ENCODE measurements at regions not wholly inside any gene's neighbourhood (a gene's known extent, or its start where the extent isn't known, plus 50 kb on each side); places are given as distances from the start of the nearest gene placed in this dataset.

DNA sequence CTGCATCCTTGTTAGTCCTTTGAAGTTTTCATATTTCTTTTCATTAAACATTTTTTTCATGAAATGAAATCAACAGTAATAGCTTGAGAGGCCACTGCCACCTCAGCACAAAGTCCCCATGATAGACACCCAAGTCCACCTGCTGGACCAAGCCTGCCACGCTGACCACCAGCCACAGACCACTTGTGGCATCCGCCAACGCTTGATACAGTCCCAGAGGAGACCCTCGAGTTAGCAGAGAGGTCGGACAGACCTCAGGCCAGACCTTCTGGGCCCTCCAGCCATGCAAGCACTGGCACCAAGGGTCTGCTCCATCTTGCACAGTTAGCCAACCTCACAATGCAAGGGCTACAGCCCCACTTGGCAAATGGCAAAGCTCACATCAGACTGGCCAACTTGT lies 91.8 kb upstream of the RTL6 start:
- no peak for DNase-seq

DNA sequence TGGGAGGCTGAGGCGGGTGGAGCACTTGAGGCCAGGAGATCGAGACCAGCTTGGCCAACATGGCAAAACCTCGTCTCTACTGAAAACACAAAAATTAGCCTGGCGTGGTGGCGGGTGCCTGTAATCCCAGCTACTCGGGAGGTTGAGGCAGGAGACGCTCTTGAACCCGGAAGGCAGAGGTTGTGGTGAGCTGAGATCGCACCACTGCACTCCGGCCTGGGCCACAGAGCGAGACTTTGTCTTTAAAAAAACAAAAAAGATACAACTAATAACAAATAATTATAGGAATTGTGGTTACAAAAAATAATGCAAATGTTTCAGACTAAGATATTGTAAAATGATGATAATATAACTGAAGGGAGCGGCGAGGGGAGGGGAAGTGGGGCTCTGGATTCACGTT lies 90.3 kb upstream of the RTL6 start:
- no peak for DNase-seq

GRCh38 chr22:44587737-44588310 lies 89.8 kb upstream of the RTL6 start:
- no peak for DNase-seq

DNA sequence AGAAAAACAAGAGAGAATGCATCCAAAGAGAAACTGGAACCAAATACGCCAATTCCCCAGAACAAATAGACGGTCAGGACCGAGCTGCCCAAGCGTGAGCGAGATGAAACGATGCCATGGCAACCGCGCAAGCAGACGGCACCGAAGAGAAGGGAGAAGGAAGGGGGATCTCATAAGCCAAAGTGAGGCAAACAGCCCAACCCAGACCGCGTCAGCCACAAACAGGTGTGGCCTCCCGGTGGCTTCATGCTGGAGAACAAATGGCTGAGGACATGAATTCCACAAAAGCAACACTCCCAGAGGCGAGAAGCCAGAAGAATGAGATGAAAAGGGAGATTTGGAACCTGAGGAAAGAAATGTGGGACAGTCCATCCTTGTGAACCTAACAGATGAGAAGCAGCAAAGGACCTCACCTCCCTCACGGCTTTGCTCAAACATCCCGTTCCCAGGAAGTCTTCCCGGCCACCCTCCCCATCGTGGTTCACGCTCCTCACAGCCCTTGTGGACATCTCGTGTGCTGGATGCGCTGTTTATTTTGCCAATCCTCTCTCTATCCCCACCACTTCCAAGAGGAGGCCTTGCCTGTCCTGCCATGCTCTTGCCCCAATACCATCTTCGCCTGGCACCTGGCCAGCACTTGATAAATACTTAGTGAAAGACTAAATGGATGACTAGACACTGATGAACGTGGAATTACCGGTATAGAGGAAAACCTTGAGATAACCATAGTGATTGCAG lies 89.1 kb upstream of the RTL6 start:
- no peak for DNase-seq

GRCh38 chr22:44586351-44586990 lies 88.4 kb upstream of the RTL6 start:
- no peak for DNase-seq

- no peak for DNase-seq
Observed at GRCh38 chr22:44585559-44586350, 87.7 kb upstream of the RTL6 start.

DNA sequence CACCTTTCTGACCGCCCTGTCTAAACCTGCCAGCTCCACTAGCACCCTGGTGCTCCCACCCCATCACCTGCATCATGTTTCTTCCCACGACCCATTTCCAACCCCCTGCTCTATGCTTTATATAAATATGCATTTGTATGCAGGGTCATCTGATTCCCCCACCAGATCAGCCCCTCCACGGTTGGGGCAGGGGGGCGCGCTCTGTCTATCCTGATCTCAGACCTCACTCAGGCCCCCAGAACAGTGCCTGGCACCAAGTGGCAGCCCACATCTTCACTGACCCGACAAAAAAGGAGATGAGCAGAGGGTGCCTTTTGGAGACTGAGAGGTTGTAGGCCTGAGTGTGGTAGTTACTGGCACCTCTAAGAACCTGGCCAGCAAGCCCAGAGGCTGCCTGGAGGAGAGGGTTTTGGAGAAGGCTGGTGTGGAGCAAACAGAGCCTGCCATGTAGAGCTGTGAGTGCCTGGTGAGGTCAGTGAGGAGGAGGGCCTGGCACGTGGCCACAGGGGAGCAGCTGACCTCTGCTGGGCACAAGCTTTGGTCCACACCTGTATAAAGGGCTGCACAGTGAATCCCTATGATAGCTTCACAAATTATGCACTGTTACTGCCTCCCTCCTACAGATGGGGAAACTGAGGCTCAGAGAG lies 86.3 kb upstream of the RTL6 start:
- DNase-seq = no peak

- DNase-seq = no peak
Observed at GRCh38 chr22:44583854-44584253, 85.8 kb upstream of the RTL6 start.

GRCh38 chr22:44583061-44583760 lies 85.2 kb upstream of the RTL6 start:
- DNase-seq = no peak

DNA sequence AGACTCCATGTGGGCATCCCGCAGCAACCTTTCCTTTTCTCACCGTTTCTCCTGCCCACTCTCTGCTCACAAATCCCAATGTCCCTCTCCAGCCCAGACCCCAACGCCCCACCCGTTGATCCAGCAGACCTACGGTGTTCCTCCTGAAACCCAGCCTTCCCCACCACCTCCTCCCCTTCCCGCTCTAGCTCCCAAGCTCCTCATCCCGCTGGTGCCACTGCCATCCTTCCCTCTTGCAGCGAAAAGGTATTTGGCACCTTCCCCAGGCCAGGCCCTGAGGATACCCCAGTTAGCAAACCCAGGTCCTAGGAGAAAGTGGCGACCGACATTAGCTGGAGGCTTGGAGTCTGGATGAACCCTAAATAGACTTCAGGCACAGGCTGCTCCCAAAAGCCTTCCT lies 84.0 kb upstream of the RTL6 start:
- DNase-seq = no peak

GRCh38 chr22:44581096-44581435 lies 83.0 kb upstream of the RTL6 start:
- no peak for DNase-seq

- no peak for DNase-seq
Observed at GRCh38 chr22:44580176-44581095, 82.4 kb upstream of the RTL6 start.

- no peak for DNase-seq
Observed at GRCh38 chr22:44578516-44579230, 80.6 kb upstream of the RTL6 start.

GRCh38 chr22:44578110-44578457 lies 80.1 kb upstream of the RTL6 start:
- DNase-seq = peak; percentile 17

DNA sequence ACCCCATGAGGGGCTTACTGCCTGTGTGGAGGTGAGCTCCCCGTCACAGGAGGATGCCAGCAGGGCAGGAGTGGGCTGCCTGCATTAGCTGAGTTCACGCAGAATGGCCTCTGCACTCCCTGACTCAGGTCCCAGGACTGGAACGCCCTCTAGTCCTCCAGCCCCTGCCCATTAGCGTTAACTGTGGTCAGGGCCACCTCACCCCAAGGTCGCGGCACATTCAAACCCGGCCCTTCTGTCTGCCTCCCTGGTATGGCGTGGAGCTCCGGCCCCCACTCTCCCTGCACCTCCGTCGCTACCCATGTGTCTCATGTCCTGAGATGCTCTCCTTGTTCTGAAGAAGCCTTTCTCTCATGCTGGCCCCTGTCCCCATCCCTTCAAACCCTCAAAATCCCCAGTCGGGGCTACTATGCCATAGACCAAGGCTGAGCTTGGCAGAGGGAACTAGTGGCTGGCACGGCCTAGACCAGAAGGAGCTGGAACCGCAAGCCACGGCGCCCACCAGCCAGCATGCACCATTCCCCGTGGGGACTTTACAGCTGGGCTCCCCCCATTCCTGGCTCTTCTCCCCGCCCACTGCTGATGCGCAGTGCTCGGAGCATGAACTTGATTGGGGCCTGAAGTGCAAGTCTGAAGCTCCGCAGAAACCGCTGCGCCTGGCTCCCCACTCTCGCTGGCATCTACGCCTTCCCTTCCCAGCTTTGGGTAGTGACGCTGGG lies 79.5 kb upstream of the RTL6 start:
- DNase-seq = peak; percentile 37

GRCh38 chr22:44576311-44577260 lies 78.6 kb upstream of the RTL6 start:
- no peak for DNase-seq

DNA sequence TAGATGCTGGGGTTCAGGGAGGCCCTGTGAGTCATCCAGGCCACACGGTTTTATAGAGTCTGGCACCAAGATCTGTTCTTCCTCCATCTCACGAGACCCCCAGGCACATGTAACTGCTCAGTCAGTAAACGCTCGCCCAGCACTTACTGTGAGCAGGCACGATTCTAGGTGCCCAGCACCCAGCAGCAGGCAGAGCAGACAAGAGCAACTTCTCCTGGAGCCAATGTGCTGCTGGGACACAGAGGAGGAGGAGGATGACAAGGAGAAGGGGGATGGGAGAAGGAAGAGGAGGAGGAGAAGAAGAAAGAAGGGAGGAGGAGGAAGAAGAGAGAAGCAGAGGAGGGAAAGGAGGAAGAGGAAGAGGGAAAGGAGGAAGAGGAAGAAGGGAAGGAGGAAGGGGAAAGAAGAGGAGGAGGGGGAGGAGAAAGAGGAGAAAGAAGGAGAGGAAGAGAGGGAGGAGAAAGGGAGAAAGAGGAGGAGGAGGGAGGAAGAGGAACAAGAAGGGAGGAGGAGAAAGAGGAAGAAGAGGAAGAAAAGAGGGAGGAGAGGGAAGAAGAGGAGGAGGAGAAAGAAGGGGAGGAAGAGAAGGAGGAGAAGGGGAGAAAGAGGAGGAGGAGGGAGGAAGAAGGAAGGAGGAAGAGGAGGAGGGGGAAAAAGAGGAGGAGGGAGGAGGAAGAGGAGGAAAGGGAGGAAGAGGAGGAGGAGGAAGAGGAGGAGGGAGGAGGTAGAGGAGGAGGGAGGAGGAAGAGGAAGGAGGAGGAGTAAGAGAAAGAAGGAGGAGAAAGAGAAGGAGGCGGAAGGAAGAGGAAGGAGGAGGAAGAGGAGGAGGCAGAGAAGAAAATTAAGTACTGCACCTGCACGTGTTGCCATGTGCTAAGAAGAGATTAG lies 77.6 kb upstream of the RTL6 start:
- DNase-seq = peak; percentile 28

Data from activated CD8-positive, alpha-beta memory T cell treated with anti-CD3 and anti-CD28 coated beads, Interleukin-2, amount 50 U/mL, for 48 hours (primary cell).